Glomerular visceral epithelial cell (primary cell): ENCODE measurements at regions not wholly inside any gene's neighbourhood (a gene's known extent, or its start where the extent isn't known, plus 50 kb on each side); places are given as distances from the start of the nearest gene placed in this dataset.

Experiments used
- DNase-seq: peaks from one replicate; pipeline ENCODE4 v3.0.0-alpha.2; 2016; ENCODE audit errors: extremely low spot score

DNA sequence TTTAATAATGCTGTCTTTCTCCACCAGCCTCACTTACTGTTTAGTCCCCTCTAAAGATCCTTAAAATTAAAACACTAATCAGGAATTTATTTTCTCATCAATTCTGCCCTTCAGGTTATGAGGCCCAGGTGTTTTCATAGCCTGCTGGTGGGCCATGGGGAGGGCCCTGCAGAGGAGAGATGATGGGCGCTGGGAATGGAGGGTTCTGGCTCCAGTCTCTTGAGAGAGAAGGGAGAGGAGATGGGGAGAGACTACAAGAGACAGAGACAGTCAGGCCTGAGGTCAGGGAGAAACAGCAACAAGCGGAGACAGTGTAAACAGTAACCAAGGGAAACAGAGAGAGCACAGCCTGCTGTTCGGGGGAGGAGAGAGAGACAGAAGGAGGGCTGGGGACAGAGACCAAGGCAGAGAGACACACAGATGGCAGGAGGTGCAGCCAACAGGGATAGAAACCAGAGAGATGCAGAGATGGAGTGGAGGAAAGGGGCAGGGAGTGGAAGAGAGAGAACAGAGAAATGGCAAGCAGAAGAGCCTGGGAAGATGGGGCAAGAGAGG, 187.3 kb upstream of the SYT13 start:
- DNase-seq = no peak

DNA sequence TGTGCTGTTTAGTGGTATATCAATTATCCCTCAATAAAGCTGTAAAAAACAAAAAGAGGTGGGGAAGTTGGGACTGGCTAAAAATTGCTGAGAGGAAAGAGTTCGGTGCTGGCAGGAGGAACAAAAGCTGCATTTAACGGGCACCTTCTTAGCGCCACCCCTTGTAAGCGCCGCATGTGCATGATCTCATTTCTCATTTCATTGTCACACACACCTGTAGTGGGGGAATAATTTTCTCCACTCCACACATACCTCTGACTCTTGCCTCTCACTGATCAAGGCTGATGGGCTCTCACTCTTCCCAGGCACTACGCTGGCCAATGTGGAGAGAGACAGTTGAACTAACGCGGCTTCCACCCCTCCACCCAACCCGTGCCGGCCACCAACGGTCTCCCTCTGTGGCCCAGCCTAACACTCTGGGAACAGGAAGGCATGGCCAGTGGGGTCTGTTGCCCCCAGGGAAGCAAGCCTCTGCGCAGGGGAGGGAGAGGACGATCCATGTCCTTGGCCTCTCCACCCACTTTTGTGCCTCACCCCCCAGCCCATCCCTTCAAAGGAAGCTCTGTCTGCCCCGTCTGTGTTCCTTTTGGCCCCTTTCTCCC, 186.7 kb upstream of the SYT13 start:
- no peak for DNase-seq

DNA sequence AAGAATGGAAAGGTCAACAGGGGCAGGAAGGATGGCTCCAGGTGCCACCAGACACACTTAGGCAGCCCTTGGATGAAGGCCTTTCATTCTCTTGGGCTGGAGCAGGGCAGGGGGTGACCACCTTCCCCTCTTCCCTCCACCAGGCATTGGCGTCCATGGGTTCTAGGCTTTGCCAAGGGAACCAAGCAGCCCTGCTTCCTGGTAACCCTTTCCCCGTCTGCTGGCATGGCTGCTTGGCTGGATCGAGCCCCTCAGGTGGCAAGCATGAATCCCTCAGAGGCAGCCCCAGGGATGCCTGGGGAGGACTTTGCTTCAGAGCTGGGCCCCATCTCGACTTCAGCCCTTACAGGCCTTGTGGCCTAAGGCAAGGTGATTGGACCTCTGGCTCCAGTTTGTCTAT, 185.1 kb upstream of the SYT13 start:
- DNase-seq = no peak

DNA sequence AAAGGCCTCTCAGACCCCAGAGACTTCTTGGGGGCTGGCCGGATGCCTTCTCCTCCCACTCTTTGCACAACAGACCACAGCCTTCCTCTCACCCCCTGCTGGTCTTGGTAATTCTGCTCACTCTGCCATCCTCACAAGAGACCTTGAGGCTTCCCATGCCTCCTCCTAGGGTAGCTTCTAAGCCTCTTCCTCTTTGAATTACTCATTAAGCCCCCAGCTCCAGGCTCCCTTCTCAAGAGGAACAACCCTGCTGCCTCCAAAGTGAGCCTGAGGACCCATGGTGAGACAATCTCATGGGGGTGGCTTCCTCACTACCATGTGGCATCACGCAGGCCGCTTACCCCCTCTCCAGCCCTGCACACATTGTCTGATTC, 184.6 kb upstream of the SYT13 start:
- no peak for DNase-seq

DNA sequence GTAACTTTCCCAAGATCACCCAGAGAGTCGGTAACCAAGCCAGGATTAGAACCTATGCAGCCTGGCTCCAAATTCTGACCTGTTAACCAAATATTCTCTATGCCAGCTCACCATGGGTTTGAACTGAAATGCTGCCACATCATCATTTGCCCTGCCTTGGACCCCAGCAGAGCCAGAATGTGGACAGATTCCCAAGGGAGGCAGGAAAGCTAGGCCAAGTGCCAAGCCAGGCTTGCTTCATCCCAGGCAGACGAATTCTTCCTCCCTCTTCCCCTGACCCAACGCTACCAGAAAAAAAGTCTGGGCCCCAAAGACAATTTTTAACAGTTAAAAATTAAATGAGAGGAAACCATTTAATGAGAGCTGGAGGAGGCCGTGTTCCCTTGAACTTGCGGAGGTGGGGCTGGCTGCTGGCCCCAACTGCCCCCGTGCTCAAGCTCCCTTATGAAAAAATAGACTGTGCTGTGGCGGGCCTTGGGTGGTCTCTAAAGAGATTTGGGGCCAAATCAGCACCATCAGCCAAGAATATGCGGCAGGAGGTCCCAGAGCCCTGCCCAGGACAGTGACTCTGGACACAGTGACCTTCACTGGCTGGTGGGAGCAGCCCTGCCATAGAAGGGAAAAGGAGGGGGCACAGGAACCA, 184.1 kb upstream of the SYT13 start:
- no peak for DNase-seq

DNA sequence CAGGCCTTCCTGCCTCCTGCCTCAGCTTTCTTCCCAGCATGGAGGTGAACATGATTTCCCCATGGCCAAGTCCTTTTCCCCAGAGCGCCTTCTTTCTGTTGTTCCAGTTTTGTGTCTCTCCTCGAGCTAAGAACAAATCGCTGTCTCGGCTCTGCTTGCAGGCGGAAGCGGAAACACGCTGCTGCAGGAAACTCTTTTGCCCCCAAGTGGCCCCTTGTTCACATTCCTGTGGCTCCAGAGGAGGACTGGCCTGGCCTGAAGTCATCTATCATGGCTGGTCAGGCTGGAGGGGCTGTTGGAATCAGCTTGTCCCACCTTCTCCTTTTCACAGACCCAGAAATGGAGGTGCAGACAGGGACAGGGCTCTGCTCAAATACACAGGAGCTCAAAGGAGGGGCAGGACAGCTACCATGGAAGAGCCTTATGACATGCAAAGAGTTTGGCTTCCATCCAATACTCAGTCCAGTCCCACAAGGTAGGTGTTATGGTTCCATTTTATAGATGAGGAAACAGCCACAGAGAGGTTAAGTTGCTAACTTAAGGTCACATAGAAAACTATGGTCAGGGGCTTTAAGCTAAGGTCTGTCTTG, 182.2 kb upstream of the SYT13 start:
- peak; percentile 2 for DNase-seq

DNA sequence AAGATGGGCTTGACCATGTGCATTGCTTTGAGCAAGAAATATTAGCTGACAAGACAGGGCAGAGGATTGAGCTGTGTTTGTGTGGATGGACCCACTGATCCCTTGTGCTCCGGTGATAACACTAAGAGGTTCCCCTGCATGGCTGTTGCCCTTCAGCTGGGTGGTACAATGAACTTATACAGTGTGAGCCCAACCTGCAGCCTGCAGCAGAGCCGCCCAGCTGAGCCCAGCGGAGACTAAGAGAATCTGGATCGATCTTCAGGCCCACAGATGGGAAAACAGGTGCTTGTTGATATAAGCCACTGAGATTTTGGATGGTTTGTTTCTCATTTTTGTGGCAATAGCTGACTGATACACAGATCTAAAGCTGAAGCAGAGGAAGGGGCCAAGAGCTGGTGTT, 177.4 kb upstream of the SYT13 start:
- no peak for DNase-seq

DNA sequence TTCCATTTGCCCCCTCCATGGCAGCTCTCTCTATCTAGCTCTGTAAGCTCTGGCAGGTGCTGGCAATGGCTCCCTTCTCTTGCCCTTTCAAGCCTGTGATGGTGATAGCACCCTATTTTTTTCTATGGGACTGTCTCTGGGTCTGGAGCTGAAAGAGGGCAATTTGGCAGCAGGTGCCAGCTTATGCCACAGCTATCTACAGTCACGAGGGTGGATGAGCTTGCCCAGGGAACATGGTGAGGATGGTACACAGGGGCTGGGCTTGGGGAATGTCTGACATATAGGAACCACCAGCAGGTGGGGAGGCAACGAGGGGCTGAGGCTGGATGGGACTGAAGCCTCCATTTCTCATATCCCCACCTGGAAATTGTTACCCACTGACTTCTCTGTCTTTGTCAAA, 175.4 kb upstream of the SYT13 start:
- no peak for DNase-seq

DNA sequence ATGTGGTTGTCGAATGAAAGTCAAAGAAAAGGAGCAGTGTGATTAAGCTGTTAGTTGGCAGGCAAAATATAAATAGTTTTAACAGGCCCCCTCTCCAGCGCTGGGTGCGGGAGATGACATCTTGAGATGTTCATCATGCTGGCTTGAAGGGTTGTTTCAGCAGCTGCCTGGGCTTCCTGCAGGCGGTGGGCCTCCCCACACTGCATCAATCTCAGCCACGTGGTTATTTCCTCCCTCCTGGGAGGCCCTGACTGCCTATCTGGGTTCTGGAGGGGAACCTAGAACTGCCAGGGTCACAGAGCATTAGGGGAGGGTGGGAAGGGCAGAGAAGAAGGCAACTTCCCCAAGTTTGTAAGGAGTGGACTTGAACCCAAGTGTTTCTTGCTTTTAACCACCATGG, 173.3 kb upstream of the SYT13 start:
- no peak for DNase-seq

DNA sequence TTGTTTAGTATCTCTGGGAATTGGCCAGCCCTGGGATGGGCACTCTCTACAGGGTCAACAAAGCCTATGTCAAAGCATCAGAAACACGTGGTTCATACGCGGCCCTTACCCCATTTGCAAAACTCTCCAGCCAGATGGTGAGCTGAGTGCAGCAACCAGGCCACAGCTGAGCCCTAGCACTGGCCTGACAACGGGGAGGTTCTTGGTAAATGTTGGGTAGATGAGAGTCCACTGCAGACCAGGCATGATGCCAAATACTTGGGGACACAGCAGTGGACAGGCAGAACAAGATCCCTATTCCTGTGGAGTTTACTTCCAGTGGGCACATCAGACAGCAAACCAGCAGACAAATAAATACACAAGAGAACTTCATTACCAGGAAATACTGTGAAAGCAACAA, 172.1 kb upstream of the SYT13 start:
- no peak for DNase-seq

DNA sequence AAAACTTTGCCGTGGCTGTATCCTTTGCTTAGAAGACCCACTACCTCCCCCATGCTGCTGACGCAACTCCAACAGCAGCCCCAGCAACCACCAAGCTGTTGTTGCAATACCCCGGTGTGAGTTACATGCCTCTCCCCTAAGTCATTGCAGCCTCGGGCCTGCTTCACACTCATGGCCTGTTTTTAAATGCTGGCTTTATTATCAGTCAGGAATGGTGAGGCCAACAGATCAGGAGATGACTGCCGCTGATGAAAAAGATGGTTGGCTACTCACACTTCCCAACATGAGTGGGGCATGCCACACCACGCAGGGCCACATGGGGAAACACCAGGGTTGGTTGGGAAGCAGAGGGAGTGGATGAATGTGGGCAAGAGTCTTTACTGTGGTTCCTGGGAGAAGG, 171.5 kb upstream of the SYT13 start:
- DNase-seq = no peak

DNA sequence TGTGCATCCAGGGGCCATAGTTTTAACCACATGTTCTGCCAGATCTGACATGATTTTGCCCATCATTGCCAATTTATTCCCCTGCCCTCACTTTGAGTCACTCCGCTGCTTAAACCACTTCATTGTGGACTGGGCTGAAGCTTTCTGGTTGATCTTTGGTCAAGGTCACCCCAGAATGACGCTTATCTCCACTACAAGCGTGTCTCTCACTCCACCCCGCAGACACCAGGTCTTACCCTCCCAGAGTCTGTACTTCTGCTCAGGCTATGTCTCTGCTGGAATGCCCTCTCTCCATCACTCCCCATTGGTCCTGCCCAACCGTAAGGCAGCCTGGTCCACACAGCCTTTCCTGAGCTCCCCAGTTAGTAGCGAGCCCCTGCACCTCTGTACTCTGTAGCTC, 170.5 kb upstream of the SYT13 start:
- DNase-seq = no peak

DNA sequence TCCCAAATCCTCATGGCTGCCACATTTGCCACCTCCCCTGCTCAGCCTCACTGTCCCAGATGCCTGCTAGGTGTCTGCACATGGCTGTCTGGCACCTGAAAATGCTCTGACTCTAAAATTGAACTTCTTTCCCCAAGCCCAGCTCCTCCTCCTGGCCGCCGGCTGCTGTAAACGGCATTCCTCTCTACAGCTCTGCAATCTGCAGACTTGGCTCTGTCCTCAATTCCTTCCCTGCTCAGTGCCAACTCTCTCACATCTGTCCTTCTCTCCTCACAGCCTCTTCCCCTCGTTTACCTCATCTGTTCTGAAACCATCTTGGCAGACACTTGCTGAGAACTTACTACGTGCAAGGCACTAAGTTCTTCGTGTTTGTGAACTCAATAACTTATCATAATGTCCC, 169.4 kb upstream of the SYT13 start:
- DNase-seq = no peak

DNA sequence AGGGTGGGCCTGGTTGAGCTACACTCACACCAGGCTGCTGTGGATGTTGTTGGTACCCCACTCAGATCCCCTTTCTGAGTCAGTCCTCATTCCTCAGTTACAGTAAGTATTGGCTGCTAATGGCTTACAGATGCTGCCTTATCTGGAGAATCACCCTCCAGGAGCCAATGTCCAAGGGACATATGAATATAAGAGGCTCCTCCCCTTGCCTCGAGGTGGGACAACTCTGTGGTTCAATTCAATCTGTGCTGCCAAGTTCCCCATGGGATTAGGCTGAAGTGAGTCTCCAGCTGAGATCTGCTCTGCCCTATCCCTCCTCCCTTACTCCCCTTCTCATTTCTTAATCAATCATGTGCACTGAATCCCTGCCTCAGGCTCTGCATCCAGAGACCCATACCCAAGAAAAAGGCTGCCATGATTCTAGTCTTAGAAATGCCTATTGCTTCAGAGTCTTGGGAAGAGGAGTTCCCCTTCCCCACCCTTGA, 168.8 kb upstream of the SYT13 start:
- no peak for DNase-seq

DNA sequence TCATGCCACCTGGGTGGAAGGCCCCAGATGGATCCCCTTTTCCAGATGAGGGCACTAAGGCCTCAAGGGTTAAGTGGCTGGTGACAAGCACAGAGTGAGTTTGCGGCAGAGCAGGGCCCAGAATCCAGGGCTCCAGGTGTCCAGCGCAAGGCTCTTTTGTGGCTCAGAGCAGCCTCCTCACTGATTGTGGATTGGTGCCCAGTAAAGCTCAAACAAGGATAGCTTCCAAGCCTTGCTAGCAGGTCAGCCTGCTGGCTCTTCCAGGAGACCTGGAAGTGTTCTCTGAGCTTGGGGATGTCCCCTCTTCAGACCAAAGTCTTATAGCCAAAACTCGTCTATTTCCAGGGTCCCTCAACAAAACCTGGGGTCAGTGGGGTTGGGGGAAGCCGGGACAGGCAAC, 167.6 kb upstream of the SYT13 start:
- no peak for DNase-seq

DNA sequence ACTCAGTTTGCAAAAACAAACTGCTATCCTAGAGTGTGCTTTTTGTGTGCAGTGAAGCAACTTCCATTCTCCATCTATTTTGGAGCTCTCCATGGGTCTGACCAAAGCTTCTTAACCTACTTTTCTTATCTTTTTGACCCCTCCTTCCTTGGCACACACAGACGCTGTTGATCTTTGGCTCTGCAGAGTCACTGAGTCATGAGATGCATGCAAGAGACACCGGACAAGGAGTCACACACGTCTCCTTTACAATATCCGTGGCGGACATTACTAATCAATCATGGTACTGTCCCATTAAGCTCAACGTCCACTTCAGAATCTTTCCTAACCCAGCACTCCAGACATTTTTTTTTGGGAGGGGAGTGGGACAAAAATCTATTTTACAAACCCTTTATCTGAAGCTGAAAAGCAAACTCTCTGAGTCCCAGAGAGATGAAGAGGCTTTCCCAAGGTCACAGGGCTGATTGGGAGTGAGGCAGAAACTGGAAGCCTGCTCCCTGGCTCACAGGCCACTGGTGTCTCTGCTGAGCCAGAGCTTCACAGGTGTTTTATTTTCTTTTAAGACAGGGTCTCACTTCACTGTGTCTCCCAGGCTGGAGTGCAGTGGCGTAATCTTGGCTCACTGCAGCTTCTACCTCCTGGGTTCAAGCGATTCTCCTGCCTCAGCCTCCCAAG, 165.8 kb upstream of the SYT13 start:
- DNase-seq = no peak

DNA sequence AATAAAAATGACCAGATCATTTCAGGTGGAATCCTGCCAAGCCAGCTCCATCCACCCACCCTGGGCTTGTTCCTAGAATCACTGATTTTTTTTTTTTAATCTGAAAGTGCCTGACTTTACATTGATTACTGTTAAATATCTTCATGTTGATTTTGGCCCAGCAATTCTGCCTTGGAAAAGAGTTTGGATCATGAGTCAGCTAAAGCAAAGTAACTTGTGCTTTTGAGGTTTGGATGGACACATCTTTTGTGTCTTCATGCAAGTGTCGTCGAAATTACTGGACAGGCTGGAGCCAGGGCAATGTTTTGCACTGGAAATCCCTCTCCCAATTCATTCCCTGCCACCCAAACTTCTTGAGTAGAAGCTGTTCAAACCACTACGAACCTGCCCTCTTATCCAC, 164.0 kb upstream of the SYT13 start:
- DNase-seq = no peak

DNA sequence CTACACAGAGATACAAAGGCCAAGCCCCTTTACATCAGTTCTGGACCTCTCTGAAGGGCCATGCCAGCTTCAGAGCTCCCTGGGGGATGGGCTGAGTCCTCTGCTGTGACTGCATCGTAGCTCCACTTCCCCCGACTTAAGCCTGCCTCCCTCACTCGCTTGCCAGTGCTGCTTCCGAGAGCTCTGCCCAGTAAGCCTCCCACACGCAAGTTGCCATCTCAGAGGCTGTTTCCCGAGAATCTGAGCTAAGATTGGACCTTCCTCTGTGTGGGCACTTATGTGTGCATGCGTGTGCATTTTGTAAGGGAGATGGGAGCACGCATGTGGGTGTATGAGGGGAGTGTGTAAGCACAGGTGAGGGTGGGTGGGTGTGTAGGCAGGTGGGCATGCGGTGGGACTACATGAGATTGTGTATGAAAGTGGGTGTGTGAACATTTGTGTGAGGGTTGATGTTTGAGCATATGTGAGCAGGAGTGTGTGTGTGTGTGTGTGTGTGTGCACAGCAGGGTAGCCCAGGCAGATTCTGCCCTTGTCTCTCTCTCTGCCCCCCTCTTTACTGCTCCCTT, 163.0 kb upstream of the SYT13 start:
- DNase-seq = no peak

DNA sequence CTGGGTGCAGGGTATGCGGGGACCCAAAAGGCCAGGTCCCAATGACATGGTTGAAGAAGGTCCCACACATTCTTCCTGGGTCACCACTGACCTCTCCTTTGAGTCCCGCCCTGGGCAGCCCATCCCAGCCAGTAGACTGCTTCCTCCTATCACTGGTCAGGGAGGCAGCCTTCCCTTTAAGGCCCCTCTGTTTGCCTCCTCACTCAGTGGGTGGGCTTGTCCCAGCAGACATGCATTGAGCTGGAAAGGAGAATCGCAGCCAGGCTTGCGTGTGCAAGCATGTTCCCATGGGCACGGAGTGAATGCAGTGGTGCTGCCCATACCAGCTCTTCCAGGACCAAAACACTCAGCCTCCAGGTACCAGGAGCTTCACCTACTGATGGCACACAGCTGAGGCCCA, 162.4 kb upstream of the SYT13 start:
- no peak for DNase-seq

DNA sequence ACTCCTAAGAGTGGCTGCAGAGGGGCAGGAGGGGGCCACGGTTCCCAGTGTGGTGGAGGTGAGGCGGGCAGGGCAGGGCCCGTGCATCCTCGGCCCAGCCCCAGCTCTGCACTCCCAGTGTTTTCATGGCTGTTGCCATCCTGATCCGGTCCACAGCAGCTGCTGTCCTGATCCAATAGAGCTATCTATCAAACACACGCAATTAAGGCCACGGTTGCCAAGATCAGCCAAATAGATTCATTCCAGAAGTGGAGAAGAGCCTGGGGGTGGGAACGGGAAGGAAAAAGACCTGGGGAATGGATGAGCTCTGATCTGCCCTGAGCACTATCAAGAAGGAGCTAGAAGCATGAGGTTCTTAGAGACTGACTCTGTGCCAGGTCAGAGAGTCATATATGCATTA, 160.9 kb upstream of the SYT13 start:
- DNase-seq = no peak

DNA sequence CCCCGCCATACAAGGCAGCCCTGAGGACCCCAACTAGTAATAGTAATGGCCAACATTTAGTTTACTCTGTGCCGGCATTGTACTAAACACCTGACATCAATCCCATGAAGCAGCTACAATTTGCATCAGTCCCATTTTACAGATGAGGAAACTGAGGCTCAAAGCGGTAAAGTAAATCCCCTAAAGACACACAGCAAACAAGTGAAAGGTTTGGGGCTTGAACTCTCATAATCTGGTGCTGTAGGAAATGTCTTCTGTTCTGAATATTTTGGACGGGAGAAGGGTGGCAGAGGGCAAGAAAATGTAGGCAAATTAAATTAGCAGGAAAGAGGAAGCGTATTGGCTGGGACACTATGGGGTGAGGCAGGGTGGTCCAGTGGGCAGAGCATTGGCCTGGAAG, 160.3 kb upstream of the SYT13 start:
- DNase-seq = no peak

DNA sequence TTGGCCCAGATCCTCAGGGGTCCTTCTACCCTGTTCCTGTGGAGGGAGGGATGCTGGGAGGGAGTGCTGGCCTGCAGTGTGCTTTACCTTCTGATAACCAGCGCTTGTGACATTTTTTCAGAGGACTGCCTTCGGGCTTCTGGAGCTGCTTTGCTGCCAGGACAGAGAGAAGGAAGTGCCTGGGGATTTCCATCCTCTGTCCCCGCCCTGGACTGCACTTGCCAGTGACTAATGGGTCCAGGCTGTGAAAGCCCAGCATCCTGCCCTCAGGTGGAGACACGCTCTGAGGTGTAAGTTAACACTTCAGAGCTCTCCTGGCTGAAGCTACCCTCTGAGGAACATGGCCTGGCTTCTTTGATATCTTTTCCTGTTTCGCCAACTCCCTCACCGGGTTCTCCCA, 158.7 kb upstream of the SYT13 start:
- DNase-seq = peak; percentile 1

DNA sequence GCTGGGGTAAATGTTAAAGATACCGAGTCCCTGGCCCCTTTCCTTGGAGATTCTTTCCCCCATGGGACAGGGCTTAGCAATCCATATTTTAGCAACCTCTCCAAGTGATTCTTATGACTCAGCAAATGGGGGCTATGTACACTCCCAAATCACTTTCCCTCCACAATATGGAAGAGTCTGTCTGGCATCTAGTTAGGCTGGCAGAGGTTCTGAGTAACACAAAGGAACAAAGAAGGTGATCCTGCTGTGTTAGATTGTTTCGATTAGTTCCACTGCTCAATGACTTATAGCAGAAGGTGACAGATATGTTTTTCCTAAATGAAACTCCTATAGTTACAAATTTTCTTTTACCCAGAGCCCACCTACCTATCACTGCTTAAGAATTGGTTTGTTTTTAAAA, 154.0 kb upstream of the SYT13 start:
- DNase-seq = no peak
